Natural killer cell (primary cell): ENCODE measurements at regions not wholly inside any gene's neighbourhood (a gene's known extent, or its start where the extent isn't known, plus 50 kb on each side); places are given as distances from the start of the nearest gene placed in this dataset.

Experiments
- ATAC-seq, 3 donors: fragments of 150-1000 bp in 2 of 3; fragments of 200-7000 bp in 1 of 3; cut with Tn5 transposase; 1 replicate in 1 of 3; 2 replicates in 2 of 3; pipeline ENCODE4 v1.10.0; 2021; ENCODE audit warnings: mild to moderate bottlenecking in 2 of 3, moderate library complexity in 2 of 3
- DNase-seq, 2 donors: peaks; one replicate each; pipeline versions ENCODE4 v3.0.0 to v3.0.0-alpha.2; 2013 to 2021; ENCODE audit warnings: mixed read lengths in 1 of 2
- H3K27ac ChIP-seq: one replicate; pipeline ENCODE4 v1.5.1; 2013; ENCODE audit warnings: mild to moderate bottlenecking, low read length
- H3K27me3 ChIP-seq: one replicate; pipeline ENCODE4 v1.6.1; 2013; ENCODE audit warnings: low read length; ENCODE audit not compliant: control insufficient read depth, insufficient read depth
- H3K36me3 ChIP-seq: one replicate; pipeline ENCODE4 v1.6.1; 2013; ENCODE audit warnings: low read length; ENCODE audit not compliant: control insufficient read depth, insufficient read depth
- H3K4me1 ChIP-seq: one replicate; pipeline ENCODE4 v1.6.1; 2013; ENCODE audit warnings: low read length; ENCODE audit not compliant: control insufficient read depth, insufficient read depth
- H3K4me3 ChIP-seq: one replicate; pipeline ENCODE4 v1.5.1; 2013; ENCODE audit warnings: low read length
- H3K9me3 ChIP-seq: one replicate; pipeline ENCODE4 v1.6.1; 2013; ENCODE audit warnings: low read length; ENCODE audit not compliant: control insufficient read depth, insufficient read depth
- H3K27ac Mint-ChIP-seq, 2 donors: one replicate each; pipeline ENCODE4 v1.8.0; 2022; ENCODE audit warnings: mild to moderate bottlenecking in 2 of 2, mixed read lengths in 2 of 2, moderate library complexity in 1 of 2
- H3K27me3 Mint-ChIP-seq, 2 donors: one replicate each; pipeline ENCODE4 v1.8.0; 2022; ENCODE audit warnings: low read depth in 2 of 2, mixed read lengths in 2 of 2
- H3K36me3 Mint-ChIP-seq: one replicate; pipeline ENCODE4 v1.8.0; 2022; ENCODE audit warnings: mixed read lengths
- H3K4me1 Mint-ChIP-seq, 2 donors: one replicate each; pipeline ENCODE4 v1.8.0; 2022; ENCODE audit warnings: mixed read lengths in 2 of 2
- H3K4me3 Mint-ChIP-seq: one replicate; pipeline ENCODE4 v1.8.0; 2022; ENCODE audit warnings: mild to moderate bottlenecking, moderate library complexity, mixed read lengths
- H3K9me3 Mint-ChIP-seq, 2 donors: one replicate each; pipeline ENCODE4 v1.8.0; 2022; ENCODE audit warnings: mixed read lengths in 2 of 2
- WGBS: methylation state at CpG from one replicate; pipeline ENCODE4 v1.1.7; 2013; ENCODE audit warnings: missing lambda C conversion rate; ENCODE audit not compliant: insufficient coverage; 5-methylcytosine and 5-hydroxymethylcytosine counted together
- intact Hi-C: fragments of 100-400 bp; cut with micrococcal nuclease; formaldehyde crosslinking; loops from one replicate; pipeline ENCODE4 v1.14.2; 2022
- TF ChIP-seq, protein P1 (sequence below): fragments of 200-600 bp; IDR thresholded peaks from one replicate; pipeline ENCODE4 v1.8.0; 2022; ENCODE audit warnings: antibody characterized with exemption

DNA sequence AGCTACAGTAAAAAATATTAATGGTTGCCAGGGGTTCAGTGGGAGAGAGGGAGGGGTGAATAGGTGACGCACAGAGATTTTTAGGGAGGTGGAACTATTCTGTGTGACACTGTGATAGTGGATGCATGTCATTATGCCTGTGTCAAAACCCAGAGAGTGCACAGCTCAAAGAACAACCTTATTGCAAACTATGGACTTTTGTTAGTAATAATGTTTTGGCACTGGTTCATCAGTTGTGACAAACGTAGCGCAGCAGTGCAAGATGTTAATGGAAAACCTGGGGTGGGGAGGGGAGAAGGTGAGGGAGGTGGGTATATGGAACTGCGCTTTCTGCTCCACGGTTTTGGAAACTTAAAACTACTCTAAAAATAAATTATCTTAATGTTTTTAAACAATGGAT lies 134.6 kb upstream of the RFC3 start:
- over 99% methylated on average over 3 of the region's 5 CpGs for WGBS
- no peak overlapping the region for H3K27ac Mint-ChIP-seq

GRCh38 chr13:33684874-33685273 lies 133.1 kb upstream of the RFC3 start:
- Mint-ChIP-seq H3K9me3 (no peaks in the 10 kb centered on the region), H3K4me1 (no peaks in the 10 kb centered on the region), H3K27me3 (no peaks in the 10 kb centered on the region), H3K4me3 (no peak overlapping the region), H3K36me3 (no peaks in the 10 kb centered on the region), H3K27ac (no peak overlapping the region)
- intact Hi-C loops = no loop called here
- Histone ChIP-seq H3K9me3 (no peaks in the 10 kb centered on the region), H3K27ac (no peak overlapping the region), H3K36me3 (no peaks in the 10 kb centered on the region), H3K4me3 (no peak overlapping the region), H3K4me1 (no peaks in the 10 kb centered on the region), H3K27me3 (no peaks in the 10 kb centered on the region)
- ATAC-seq (no peak), DNase-seq (no peak)
- WGBS = 88% methylated on average over 3 of the region's 4 CpGs
- TF ChIP-seq, protein P1, sequence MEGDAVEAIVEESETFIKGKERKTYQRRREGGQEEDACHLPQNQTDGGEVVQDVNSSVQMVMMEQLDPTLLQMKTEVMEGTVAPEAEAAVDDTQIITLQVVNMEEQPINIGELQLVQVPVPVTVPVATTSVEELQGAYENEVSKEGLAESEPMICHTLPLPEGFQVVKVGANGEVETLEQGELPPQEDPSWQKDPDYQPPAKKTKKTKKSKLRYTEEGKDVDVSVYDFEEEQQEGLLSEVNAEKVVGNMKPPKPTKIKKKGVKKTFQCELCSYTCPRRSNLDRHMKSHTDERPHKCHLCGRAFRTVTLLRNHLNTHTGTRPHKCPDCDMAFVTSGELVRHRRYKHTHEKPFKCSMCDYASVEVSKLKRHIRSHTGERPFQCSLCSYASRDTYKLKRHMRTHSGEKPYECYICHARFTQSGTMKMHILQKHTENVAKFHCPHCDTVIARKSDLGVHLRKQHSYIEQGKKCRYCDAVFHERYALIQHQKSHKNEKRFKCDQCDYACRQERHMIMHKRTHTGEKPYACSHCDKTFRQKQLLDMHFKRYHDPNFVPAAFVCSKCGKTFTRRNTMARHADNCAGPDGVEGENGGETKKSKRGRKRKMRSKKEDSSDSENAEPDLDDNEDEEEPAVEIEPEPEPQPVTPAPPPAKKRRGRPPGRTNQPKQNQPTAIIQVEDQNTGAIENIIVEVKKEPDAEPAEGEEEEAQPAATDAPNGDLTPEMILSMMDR = no peak

More for the DNA sequence above, 134.6 kb upstream of the RFC3 start:
- no peaks in the 10 kb centered on the region for H3K9me3 Mint-ChIP-seq
- TF ChIP-seq, protein P1 = no peak
- DNase-seq (no peak), ATAC-seq (no peak)
- no peak overlapping the region for H3K4me3 ChIP-seq
- H3K4me1 ChIP-seq = peaks cover 3% of the 10 kb centered on the region
- H3K4me1 Mint-ChIP-seq = peaks cover 0 to 11% of the 10 kb centered on the region in 2 donors
- no peak overlapping the region for H3K4me3 Mint-ChIP-seq
- H3K27me3 ChIP-seq = no peaks in the 10 kb centered on the region
- no peaks in the 10 kb centered on the region for H3K36me3 ChIP-seq
- no peaks in the 10 kb centered on the region for H3K36me3 Mint-ChIP-seq
- no peak overlapping the region for H3K27ac ChIP-seq
- no peaks in the 10 kb centered on the region for H3K27me3 Mint-ChIP-seq
- H3K9me3 ChIP-seq = no peaks in the 10 kb centered on the region
- intact Hi-C loops = no loop called here

GRCh38 chr13:33686772-33687480 lies 131.0 kb upstream of the RFC3 start:
- no peaks in the 10 kb centered on the region for H3K4me1 ChIP-seq
- intact Hi-C loops = no loop called here
- TF ChIP-seq, protein P1 = no peak
- H3K27me3 ChIP-seq = no peaks in the 10 kb centered on the region
- no peaks in the 10 kb centered on the region for H3K4me1 Mint-ChIP-seq
- no peak for ATAC-seq
- H3K4me3 ChIP-seq = no peak overlapping the region
- no peak overlapping the region for H3K27ac Mint-ChIP-seq
- no peak for DNase-seq
- no peak overlapping the region for H3K4me3 Mint-ChIP-seq
- H3K9me3 Mint-ChIP-seq = no peaks in the 10 kb centered on the region
- 75% methylated on average over 7 of the region's 7 CpGs for WGBS
- H3K36me3 Mint-ChIP-seq = no peaks in the 10 kb centered on the region
- H3K36me3 ChIP-seq = no peaks in the 10 kb centered on the region
- H3K27ac ChIP-seq = no peak overlapping the region
- no peaks in the 10 kb centered on the region for H3K27me3 Mint-ChIP-seq
- H3K9me3 ChIP-seq = no peaks in the 10 kb centered on the region

DNA sequence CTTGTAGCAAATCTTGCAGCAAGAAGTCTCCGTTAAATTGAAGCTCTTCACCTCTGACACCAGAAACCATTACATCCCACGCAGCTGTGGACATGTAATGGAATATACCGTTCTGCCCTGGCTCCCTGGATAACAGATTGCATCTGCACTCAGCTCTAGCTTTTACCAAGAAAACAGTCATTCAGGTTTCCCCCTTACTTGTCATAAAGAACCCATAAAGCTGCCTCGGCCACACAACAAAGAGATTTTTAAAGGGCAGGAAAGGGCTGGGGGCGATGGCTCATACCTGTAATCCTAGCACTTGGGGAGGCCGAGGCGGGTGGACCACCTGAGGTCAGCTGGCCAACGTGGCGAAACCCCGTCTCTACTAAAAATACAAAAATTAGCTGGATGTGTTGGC lies 127.6 kb upstream of the RFC3 start:
- no peak overlapping the region for H3K27ac Mint-ChIP-seq
- H3K4me1 ChIP-seq = no peaks in the 10 kb centered on the region
- no peak for ATAC-seq
- H3K36me3 Mint-ChIP-seq = no peaks in the 10 kb centered on the region
- H3K4me3 Mint-ChIP-seq = no peak overlapping the region
- H3K9me3 ChIP-seq = no peaks in the 10 kb centered on the region
- TF ChIP-seq, protein P1 = no peak
- H3K27ac ChIP-seq = no peak overlapping the region
- no peak overlapping the region for H3K4me3 ChIP-seq
- no peaks in the 10 kb centered on the region for H3K27me3 ChIP-seq
- peaks cover 0 to 2% of the 10 kb centered on the region in 2 donors for H3K9me3 Mint-ChIP-seq
- no peaks in the 10 kb centered on the region for H3K4me1 Mint-ChIP-seq
- 90% methylated on average over 10 of the region's 10 CpGs for WGBS
- H3K27me3 Mint-ChIP-seq = no peaks in the 10 kb centered on the region
- H3K36me3 ChIP-seq = no peaks in the 10 kb centered on the region
- no peak for DNase-seq
- intact Hi-C loops = no loop called here
